ENCODE measurements at regions not wholly inside any gene's neighbourhood (a gene's known extent, or its start where the extent isn't known, plus 50 kb on each side); places are given as distances from the start of the nearest gene placed in this dataset.

DNA sequence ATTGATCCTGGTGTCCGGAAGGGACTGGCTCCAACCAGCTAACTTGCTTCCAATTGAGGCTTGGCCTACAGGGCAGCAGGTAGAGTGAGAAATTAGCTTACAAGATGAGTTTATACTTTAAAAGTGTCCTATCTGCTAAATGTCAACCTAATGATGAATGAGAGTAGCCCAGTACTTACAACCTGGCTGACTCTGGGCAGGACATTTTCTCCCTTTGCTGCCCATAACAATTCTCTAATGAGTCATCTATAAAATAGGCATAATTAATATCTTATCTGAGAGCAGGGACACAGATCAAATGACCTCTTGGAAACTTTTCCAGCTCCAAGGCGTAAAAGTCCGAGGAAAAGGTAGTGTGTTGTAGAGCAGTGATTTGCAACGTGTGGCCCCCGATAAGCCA lies 398.4 kb upstream of the BOD1L1 start:
- H3K9me3 ChIP-seq (ENCODE audit: control insufficient read depth, insufficient read depth, low read length): no peaks in the 10 kb centered on the region
- H3K9me2 ChIP-seq (replicated peaks; ENCODE audit: control insufficient read depth, low read length): no peaks in the 10 kb centered on the region
- no peaks in the 10 kb centered on the region for H3K79me2 ChIP-seq (ENCODE audit: control insufficient read depth, low read length)
- H3F3A ChIP-seq (ENCODE audit: control insufficient read depth, insufficient read depth): no peaks in the 10 kb centered on the region
- H3K27ac ChIP-seq (ENCODE audit: low read depth, low read length): no peak overlapping the region
- no peaks in the 10 kb centered on the region for H3K36me3 ChIP-seq (ENCODE audit: control insufficient read depth, low read length)
- no peak overlapping the region for H3K4me3 ChIP-seq (ENCODE audit: low read length)
- H3K27me3 ChIP-seq (ENCODE audit: control insufficient read depth, low read length): no peaks in the 10 kb centered on the region
- H3K4me1 ChIP-seq (ENCODE audit: control insufficient read depth, low read length): no peaks in the 10 kb centered on the region
- no peaks in the 10 kb centered on the region for H4K20me1 ChIP-seq (ENCODE audit: control insufficient read depth, insufficient read depth, low read depth, low read length)
- TF ChIP-seq EZH2phosphoT487 (IDR thresholded peaks at IDR 0.05; ENCODE audit: borderline replicate concordance, low read length): no peak
- TF ChIP-seq, protein P1, sequence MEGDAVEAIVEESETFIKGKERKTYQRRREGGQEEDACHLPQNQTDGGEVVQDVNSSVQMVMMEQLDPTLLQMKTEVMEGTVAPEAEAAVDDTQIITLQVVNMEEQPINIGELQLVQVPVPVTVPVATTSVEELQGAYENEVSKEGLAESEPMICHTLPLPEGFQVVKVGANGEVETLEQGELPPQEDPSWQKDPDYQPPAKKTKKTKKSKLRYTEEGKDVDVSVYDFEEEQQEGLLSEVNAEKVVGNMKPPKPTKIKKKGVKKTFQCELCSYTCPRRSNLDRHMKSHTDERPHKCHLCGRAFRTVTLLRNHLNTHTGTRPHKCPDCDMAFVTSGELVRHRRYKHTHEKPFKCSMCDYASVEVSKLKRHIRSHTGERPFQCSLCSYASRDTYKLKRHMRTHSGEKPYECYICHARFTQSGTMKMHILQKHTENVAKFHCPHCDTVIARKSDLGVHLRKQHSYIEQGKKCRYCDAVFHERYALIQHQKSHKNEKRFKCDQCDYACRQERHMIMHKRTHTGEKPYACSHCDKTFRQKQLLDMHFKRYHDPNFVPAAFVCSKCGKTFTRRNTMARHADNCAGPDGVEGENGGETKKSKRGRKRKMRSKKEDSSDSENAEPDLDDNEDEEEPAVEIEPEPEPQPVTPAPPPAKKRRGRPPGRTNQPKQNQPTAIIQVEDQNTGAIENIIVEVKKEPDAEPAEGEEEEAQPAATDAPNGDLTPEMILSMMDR (IDR thresholded peaks at IDR 0.05; ENCODE audit: low read depth, low read length, poor library complexity, severe bottlenecking): no peak
- no peak overlapping the region for H3K4me2 ChIP-seq (ENCODE audit: low read length)

DNA sequence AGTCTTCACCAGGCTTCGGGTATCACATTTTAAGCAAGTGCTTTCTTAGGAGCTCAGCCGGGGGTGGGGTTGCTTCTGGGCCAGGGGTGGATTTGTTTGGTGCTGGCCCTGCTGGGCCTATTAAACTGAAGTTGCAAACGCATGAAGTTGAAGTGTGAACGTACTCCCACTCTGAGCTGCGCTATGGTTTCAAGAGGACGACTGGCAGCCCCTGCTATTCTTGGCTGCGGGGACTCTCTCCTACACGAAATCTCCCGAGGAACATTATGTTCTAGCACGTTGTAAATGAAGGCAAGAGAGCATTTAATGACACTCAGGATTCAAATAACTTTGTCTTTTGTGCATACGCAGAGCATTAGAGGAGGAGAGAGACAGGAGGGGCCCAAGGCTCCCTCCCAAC lies 401.3 kb upstream of the BOD1L1 start:
- H3K4me1 ChIP-seq (ENCODE audit: control insufficient read depth, low read length): no peaks in the 10 kb centered on the region
- no peaks in the 10 kb centered on the region for H3K27me3 ChIP-seq (ENCODE audit: control insufficient read depth, low read length)
- no peak overlapping the region for H3K27ac ChIP-seq (ENCODE audit: low read depth, low read length)
- H3K79me2 ChIP-seq (ENCODE audit: control insufficient read depth, low read length): no peaks in the 10 kb centered on the region
- H3F3A ChIP-seq (ENCODE audit: control insufficient read depth, insufficient read depth): no peaks in the 10 kb centered on the region
- H3K9me2 ChIP-seq (replicated peaks; ENCODE audit: control insufficient read depth, low read length): no peaks in the 10 kb centered on the region
- no peak overlapping the region for H3K4me2 ChIP-seq (ENCODE audit: low read length)
- no peaks in the 10 kb centered on the region for H3K9me3 ChIP-seq (ENCODE audit: control insufficient read depth, insufficient read depth, low read length)
- no peak overlapping the region for H3K4me3 ChIP-seq (ENCODE audit: low read length)
- no peaks in the 10 kb centered on the region for H4K20me1 ChIP-seq (ENCODE audit: control insufficient read depth, insufficient read depth, low read depth, low read length)
- TF ChIP-seq, protein P1 (IDR thresholded peaks at IDR 0.05; ENCODE audit: low read depth, low read length, poor library complexity, severe bottlenecking): no peak
- no peak for TF ChIP-seq EZH2phosphoT487 (IDR thresholded peaks at IDR 0.05; ENCODE audit: borderline replicate concordance, low read length)
- H3K36me3 ChIP-seq (ENCODE audit: control insufficient read depth, low read length): no peaks in the 10 kb centered on the region

DNA sequence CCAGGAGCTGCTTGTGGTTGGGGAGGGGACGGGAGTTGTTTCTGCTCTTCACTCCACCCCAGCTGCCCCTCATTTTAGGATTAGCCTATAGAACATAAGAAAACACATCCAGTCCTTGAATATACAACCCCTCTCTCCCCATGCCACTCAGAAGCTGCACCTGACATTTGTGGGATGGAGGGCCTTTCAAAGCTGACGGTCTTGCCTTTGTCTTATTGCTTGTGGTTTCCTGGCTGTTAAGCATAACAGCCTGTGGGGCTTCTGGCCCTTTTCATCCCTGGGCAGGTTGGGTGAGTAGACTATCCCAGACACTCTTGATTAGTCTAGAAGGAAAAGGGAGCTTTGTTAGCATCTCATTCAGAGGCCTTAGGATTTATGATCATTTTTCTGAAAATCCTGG lies 407.6 kb upstream of the BOD1L1 start:
- Histone ChIP-seq H3K4me2 (ENCODE audit: low read length) (no peak overlapping the region), H3K36me3 (ENCODE audit: control insufficient read depth, low read length) (no peaks in the 10 kb centered on the region), H3K79me2 (ENCODE audit: control insufficient read depth, low read length) (no peaks in the 10 kb centered on the region), H3K4me3 (ENCODE audit: low read length) (no peak overlapping the region), H3K27ac (ENCODE audit: low read depth, low read length) (no peak overlapping the region), H4K20me1 (ENCODE audit: control insufficient read depth, insufficient read depth, low read depth, low read length) (no peaks in the 10 kb centered on the region), H3K9me3 (ENCODE audit: control insufficient read depth, insufficient read depth, low read length) (no peaks in the 10 kb centered on the region), H3K9me2 (replicated peaks; ENCODE audit: control insufficient read depth, low read length) (no peaks in the 10 kb centered on the region), H3F3A (ENCODE audit: control insufficient read depth, insufficient read depth) (no peaks in the 10 kb centered on the region), H3K27me3 (ENCODE audit: control insufficient read depth, low read length) (no peaks in the 10 kb centered on the region), H3K4me1 (ENCODE audit: control insufficient read depth, low read length) (no peaks in the 10 kb centered on the region)
- TF ChIP-seq EZH2phosphoT487 (IDR thresholded peaks at IDR 0.05; ENCODE audit: borderline replicate concordance, low read length): no peak
- TF ChIP-seq, protein P1 (IDR thresholded peaks at IDR 0.05; ENCODE audit: low read depth, low read length, poor library complexity, severe bottlenecking): no peak

DNA sequence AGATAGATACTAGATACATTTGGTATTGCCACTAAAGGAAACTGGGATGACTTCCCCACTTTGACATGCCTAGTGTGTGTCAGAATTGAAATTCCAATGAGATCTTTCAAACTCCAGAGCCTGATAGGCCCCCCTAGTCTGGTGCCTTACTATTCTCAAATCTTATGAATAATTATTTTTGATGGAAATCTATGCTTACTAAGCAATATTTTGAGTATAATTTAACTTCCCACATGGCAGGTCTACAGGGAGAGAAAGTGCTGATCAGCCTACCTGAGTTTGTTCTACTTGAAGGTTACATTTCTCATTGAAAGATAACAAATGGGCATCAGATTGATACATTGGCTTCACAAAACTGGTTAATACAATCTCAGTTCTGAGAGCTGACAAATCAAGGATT lies 415.7 kb upstream of the BOD1L1 start:
- Histone ChIP-seq H3K4me1 (ENCODE audit: control insufficient read depth, low read length) (no peaks in the 10 kb centered on the region), H4K20me1 (ENCODE audit: control insufficient read depth, insufficient read depth, low read depth, low read length) (no peaks in the 10 kb centered on the region), H3K79me2 (ENCODE audit: control insufficient read depth, low read length) (no peaks in the 10 kb centered on the region), H3K27me3 (ENCODE audit: control insufficient read depth, low read length) (no peaks in the 10 kb centered on the region), H3K4me3 (ENCODE audit: low read length) (no peak overlapping the region), H3K9me3 (ENCODE audit: control insufficient read depth, insufficient read depth, low read length) (no peaks in the 10 kb centered on the region), H3F3A (ENCODE audit: control insufficient read depth, insufficient read depth) (no peaks in the 10 kb centered on the region), H3K27ac (ENCODE audit: low read depth, low read length) (no peak overlapping the region), H3K9me2 (replicated peaks; ENCODE audit: control insufficient read depth, low read length) (no peaks in the 10 kb centered on the region), H3K4me2 (ENCODE audit: low read length) (no peak overlapping the region), H3K36me3 (ENCODE audit: control insufficient read depth, low read length) (no peaks in the 10 kb centered on the region)
- TF ChIP-seq EZH2phosphoT487 (IDR thresholded peaks at IDR 0.05; ENCODE audit: borderline replicate concordance, low read length): no peak
- TF ChIP-seq, protein P1 (IDR thresholded peaks at IDR 0.05; ENCODE audit: low read depth, low read length, poor library complexity, severe bottlenecking): no peak

All from DOHH2 (cell line).